GM10266 (cell line): ENCODE measurements at regions not wholly inside any gene's neighbourhood (a gene's known extent, or its start where the extent isn't known, plus 50 kb on each side); places are given as distances from the start of the nearest gene placed in this dataset.
"Not testable (repeated sequence)": the region's sequence is repeated elsewhere in the genome, so short reads cannot be mapped to it uniquely, and the experiment has no call there.

Experiments
- DNase-seq: peaks from one replicate; pipeline ENCODE4 v3.0.0; 2012; ENCODE audit errors: extremely low spot score
- TF ChIP-seq, protein P1 (sequence below): IDR thresholded peaks from 2 replicates; pipeline ENCODE4 v1.5.1; 2012; ENCODE audit warnings: mild to moderate bottlenecking, low read depth; ENCODE audit not compliant: control insufficient read depth, insufficient read depth; ENCODE audit errors: missing control alignments

- no peak for DNase-seq
- TF ChIP-seq, protein P1, sequence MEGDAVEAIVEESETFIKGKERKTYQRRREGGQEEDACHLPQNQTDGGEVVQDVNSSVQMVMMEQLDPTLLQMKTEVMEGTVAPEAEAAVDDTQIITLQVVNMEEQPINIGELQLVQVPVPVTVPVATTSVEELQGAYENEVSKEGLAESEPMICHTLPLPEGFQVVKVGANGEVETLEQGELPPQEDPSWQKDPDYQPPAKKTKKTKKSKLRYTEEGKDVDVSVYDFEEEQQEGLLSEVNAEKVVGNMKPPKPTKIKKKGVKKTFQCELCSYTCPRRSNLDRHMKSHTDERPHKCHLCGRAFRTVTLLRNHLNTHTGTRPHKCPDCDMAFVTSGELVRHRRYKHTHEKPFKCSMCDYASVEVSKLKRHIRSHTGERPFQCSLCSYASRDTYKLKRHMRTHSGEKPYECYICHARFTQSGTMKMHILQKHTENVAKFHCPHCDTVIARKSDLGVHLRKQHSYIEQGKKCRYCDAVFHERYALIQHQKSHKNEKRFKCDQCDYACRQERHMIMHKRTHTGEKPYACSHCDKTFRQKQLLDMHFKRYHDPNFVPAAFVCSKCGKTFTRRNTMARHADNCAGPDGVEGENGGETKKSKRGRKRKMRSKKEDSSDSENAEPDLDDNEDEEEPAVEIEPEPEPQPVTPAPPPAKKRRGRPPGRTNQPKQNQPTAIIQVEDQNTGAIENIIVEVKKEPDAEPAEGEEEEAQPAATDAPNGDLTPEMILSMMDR, result no peak
These were observed 553.8 kb upstream of the SGO1 start for GRCh38 chr3:20739814-20740213.

DNA sequence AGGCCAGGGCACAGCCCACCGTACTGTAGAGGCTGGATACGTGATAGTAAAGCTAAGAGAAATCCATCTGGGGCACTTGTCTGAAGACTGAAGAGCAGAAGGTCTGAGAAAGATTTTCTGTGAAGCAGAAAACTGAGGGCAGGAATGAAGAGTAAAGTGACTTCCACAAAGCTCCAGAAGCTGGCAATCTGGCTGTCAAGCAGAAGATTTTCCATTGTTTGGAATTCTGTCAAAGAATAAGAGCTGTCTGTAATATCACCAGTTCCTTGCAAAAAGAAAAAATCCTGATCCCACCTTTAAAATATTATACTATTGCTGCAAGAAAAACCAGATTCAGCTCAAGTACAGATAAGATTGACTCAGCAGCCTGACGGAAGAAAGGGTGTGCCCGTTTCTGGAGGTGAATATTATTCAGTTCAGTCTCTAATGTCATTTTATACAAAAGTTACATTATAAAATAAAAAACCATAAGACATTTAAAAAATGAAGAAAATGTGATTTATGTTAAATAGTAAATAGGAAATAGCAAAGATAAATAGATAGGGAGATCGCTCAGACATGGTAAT is 550.4 kb upstream of the SGO1 start:
- TF ChIP-seq, protein P1, result no peak
- DNase-seq, result no peak

DNA sequence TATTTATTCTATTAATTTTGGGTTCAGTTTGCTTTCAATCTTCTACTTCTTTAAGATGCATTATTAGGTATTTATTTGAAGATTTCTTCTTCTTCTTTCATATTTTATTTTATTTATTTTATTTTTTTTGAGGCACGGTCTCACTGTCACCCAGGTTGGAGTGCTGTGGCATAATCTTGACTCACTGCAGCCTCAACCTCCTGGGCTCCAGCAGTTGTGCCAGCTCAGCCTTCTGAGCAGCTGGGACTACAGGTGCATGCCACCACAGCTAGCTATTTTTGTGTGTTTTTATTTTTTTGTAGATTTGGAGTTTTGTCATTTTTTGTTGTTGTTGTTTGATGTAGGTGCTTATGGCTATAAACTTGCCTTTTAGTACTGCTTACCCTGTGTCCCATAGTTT is 543.2 kb upstream of the SGO1 start:
- TF ChIP-seq, protein P1, result no peak
- DNase-seq, result no peak

DNA sequence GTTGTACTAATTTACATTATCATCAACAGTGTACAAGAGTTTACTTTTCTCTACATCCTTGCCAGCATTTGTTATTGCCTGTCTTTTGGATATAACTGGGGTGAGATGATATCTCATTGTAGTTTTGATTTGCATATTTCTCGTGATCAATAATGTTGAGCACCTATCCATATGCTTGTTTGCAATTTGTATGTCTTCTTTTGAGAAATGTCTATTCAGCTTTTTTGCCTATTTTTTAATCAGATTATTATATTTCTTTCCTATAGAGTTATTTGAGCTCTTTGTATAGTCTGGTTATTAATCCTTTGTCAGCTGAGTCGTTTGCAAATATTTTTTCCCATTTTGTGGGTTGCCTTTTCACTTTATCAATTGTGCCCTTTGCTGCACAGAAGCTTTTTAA is 540.8 kb upstream of the SGO1 start:
- no peak for DNase-seq
- TF ChIP-seq, protein P1, result no peak

DNA sequence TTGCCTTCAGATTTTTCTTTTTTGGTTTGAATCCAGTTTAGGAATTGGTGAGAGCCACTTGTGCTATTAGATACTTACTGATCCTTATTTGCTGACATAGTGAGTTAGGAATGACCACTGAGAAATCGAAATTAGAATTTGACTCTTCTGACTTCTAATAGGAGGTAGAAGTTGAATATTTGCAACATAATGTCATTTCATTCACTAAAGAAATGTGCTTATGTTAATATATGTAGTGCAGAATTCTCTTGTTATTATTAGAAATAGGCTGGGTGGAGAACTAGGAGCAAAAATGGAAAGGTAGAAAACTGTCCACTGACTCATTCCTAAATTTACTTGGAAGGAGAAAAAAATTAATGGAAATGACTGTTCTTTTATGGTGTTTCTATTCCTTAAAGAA is 538.2 kb upstream of the SGO1 start:
- TF ChIP-seq, protein P1, result no peak

DNA sequence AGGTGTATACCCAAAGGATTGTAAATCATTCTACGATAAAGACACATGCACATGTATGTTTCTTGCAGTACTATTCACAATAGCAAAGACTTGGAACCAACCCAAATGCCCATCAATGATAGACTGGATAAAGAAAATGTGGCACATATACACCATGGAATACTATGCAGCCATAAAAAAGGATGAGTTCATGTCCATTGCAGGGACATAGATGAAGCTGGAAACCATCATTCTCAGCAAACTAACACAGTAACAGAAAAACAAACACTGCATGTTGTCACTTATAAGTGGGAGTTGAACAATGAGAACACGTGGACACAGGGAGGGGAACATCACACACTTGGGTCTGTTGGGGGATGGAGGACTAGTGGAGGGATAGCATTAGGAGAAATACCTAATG is 530.4 kb upstream of the SGO1 start:
- DNase-seq, result not testable (repeated sequence)

More for the DNA sequence above, 538.2 kb upstream of the SGO1 start:
- no peak for DNase-seq

DNA sequence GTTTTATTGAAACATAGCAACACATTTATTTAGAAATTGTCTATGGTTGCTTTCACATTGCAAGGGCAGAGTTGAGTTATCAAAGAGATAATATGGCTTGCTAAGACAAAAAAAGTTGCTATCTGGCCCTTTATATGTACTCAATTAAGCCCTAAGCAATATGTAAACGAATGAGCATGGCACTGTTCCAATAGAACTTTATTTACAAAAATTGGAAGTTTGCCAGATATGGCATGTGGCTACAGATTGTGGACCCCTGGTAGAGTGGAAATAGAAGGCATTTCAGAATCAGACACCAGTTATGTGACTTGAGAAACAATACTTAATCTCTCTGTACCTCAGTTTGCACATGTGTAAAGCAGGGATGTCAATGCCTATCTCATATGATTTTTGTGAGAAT is 515.6 kb upstream of the SGO1 start:
- TF ChIP-seq, protein P1, result no peak
- no peak for DNase-seq

DNA sequence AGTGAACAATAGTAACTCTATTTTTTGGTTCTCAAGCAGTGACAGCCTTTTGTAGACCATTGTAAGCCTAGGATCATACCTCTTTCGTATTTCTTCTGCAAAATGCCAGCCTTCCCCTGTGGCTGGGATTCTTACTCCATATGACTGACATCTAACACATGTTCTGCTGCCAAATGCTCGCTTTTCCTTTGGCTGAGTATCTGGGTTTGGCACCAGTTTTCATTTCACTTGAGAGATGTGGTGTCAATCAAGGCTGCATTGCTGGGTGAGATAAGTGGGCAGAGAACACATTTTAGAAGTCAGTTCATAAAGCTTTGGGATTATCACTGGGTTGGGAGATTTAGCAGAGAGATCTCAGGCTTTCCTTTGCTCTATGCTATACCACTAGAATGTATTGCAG is 514.7 kb upstream of the SGO1 start:
- no peak for DNase-seq
- TF ChIP-seq, protein P1, result no peak
